ENCODE measurements at regions not wholly inside any gene's neighbourhood (a gene's known extent, or its start where the extent isn't known, plus 50 kb on each side); places are given as distances from the start of the nearest gene placed in this dataset.

DNA sequence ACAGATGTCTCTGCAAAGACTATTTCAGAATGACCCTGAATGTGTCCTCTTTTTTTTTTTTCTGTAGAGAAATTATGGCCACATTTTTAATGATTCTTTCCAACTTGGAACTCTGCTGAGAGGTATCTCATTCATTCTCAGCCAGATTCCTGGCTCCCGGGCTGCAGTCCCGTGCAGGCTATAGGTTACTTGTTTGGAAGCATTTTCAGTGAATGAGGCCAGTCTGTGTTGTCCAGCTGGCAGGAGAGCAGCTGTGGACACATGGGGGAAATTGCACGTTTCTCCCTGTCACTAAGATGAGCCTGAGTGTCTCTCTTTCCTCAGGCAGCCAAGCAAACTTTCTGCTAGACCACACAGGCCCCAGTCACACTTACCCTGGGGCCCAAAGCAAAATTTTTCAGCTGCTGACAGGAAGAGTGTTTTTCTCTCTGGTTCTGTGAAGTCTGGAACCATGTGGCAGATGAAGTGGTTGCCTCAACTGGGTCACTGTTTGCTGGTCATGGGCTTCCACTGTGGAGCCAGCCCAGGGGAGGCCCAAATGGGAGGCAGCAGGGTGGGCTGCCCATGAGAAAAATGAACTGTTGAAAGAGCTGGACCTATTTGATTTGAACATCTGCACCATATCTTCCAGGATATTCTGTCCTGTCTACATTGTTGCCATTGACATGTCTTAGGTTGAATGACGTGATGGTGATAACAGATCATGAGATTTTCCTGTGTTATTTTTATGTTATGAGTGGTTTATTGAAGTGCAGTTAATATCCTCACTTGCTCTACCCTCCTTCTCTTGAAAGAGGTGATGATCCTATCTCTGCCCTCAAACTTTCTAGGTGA, 431.2 kb downstream of the LPIN1 start:
- no peak for FAIRE-seq

DNA sequence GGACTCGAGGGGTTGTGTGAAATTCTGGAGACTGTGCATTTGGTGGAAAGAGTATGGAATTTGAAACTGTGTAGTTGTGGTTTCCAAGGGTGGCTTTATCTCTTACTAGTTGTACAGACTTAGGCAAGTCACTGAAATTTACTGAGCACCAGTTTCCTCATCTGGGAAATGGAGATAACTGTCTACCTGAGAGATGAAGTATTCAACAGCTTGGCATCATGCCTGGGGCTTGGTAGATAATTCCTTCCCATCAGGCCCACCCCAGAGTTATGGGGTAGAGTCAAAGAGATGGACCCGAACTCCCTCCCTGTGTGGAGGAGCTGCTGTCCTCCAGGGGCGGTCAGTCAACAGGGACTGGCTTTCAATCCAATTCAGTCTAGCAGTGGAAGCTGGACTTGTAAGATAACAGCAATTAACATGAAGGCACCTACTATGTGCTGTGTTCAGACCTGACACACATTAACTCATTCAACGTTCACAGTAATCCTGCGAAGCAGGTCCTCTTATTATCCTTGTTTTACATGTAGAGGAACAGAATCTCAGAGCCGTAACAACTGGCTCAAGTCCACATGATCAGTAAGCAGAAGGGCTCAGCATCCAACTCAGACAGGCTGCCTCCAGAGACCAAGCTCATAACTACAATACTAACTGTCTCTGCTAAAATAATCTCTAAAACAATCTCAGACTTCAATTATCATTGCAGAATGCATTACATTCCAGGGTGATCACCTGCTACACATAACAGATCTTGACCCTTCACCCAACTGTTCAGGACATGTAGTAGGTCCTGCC, 432.1 kb downstream of the LPIN1 start:
- no peak for FAIRE-seq

DNA sequence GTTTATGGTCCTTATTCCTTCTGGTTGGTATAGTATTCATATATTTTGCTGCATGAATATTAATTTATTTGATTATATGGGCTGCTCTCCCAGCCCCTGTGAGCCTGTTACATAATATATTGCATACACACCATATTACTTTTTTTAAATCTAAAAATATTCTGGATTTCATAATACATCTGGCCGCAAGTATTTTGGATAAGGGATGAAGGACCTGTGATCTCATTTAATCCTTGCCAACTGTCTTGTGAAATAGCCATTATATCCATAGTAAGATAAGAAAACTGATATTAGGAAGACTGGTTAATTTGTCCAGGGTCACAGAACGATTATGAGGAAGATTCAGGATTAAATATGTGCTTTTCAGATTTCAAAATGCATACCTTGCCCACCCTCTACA, 433.6 kb downstream of the LPIN1 start:
- no peak for FAIRE-seq

DNA sequence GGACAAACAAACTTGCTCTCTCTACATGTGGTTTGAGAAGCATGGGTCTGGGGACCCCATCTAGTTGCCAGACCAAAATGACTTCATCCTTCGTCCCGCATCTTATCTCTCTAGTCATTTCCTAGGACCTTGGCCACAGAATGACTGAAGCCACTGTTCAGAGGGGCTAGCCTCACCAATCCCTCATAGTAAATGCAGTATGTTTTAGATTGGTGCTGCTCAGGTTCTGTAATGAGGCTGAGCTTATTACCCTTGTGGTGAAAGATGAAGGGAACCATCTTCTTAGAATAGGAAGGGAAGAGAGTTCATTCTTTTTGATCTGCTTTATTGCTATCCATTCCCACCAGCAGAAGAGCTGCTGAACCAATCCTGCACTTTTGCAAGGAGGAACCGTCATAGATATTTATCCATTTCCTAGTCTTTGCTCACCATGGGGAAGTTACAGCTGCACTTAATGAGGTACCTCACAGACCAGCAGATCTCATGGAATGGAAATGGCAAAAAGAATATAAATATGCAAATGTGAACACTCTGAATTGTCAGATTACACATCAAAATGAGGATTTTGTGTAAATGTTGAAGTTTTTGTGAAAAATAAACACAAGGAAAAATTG, 436.7 kb downstream of the LPIN1 start:
- FAIRE-seq: no peak

DNA sequence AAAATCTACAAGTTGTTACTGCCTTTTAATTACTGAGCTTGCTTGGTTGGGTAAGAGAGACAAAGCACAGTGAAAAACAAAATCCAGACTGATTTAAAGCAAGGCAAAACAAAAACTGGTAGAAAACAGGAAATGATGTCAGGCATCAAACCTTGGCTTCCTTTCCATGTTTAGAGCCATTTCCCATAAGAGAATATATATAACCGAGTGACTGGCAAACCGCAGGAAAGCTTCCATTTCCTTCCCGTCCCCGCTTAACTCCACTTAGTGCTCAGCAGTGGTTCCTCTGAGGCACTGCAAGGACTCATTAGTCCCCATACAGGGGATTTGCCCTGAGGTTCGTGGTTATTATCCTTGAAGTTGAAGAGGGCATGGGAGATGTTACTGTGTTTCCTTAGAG, 446.3 kb downstream of the LPIN1 start:
- FAIRE-seq: no peak

DNA sequence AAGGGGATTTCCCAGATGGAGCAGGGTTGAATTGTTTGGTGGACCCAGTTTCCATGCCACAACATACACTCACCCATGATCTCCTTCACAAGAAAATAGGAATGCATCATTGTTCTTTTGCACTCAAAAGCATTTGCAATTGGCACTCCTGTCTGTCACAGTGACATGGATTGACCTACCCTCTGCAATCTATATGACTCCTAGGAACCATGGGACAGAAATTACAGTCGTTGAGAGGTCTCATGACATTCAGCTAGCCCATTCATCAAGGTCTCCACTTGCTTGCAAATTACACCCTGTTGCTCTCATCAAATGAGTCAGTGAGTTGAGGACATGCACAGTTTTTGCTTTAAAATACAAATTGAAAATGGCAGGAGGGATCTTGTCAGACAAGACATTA, 448.5 kb downstream of the LPIN1 start:
- FAIRE-seq: no peak

DNA sequence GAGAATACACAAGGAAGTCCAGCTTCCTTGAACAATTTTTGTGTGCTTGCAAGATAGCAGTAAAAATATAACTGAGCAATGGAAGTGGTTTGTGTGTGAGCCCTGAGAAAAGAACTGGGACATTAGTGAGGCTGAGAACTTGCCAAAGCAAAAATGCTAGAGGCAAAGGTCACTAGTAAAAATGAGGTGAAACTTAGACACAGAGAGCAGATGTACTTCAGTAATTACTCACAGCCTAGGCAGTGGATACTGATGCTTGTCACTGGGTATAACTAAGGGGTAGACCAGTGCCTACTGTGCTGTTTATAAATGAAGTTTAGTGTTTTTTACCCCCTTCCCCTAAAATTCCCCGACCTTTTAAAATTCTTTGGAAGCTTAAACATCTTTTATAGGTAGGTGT, 450.1 kb downstream of the LPIN1 start:
- no peak for FAIRE-seq

DNA sequence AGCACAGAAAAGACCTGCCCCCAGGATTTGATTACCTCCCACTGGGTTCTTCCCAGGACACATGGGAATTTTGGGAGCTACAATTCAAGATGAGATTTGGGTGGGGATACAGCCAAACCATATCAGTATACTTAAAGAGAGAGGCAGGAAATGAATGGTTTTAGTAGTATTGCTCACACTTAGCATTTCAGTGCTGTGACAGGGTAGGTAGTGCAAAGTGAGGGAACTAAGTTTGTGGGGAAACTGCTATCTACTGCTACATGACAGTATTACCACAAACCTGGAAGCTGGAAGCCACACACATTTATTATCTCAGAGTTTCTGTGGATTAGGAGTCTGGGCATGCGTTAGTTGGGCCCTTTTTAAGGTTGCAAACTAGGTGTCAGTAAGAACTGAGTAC, 450.7 kb downstream of the LPIN1 start:
- no peak for FAIRE-seq

DNA sequence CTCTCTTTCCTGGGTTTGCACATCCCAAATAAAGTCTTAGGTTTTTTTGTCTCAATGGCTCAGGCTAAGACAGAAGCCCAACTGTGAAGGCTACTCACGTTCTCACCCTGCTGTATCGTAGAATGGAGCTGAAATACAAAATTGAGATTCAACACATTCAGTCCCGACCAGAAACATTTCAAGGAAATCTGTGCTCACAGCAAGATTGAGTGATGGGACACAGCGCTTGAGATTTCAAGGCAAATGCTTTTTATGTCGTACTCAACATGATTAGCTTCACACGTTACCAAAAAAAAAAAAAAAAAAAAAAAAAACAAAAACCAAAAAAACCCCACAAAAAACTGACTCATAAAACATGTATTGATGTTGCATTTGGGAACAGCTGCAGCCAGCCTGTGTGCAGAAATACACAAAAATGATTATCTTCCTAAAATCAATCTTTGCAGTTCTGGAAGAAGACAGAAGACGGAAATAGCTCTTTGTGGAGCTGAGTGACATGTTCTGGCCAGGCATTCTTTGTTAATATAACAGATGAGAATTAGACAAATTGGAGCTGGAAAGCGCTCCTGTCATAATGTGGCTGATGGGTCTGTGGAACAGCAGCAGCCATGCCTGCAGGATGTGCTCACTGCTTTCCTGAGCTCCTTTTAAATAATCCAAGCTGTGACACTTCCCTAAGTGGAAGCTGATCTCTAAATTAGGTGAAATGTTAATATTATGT, 453.2 kb downstream of the LPIN1 start:
- FAIRE-seq: no peak

DNA sequence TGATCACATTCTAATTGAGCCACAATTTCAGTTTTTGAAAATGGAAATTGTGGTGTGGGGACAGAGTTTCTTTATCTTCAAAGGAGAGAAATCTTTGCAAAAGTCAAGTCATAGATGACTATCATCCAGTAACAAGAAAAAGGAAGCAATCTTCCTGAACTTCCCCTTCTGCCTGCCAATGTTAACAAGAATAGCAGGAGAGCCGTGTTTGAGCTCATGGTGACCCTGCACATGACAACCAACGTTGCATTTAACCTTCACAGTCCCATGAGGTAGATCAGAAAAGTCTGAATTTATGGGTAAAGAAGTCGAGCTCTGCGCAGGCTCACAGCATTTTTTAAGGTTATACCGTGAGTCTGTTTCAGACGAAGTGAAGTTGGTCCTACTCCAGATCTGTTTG, 454.9 kb downstream of the LPIN1 start:
- no peak for FAIRE-seq

DNA sequence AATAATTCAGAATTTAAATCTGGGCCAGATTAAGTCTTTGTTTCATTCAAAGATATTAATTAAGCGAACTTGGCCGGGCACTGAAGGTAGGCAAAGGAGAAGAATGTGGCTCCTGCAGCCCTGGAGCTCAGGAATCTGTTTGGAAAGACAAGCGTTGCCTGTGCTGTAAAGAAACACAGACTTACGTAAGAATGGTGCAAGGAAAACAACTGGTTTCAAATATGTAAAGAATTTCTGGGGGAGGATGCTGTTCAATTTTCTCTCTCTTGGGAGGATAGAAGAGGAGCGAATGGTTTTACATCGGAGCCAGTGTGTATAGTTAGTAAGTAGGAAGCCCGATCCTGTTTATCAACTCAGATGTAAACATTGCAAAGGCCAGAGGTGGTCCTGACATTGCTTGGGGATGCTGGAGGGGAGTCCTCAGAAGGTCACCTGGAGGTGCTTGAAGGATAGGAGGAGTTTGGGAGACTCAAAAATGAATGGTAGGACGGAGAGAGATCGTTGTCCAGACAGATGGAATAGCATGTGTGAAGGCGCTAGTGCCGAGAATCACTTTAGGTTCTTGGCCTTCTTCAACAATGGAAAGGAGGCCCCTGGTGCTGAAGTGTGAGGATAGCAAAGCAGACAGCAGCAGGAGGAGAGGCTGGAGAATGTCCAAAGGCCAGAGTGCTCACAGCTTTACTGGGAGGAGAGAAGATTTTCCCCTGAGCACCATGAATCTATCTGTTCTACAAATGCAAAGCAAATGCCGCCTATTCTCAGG, 456.1 kb downstream of the LPIN1 start:
- FAIRE-seq: no peak

DNA sequence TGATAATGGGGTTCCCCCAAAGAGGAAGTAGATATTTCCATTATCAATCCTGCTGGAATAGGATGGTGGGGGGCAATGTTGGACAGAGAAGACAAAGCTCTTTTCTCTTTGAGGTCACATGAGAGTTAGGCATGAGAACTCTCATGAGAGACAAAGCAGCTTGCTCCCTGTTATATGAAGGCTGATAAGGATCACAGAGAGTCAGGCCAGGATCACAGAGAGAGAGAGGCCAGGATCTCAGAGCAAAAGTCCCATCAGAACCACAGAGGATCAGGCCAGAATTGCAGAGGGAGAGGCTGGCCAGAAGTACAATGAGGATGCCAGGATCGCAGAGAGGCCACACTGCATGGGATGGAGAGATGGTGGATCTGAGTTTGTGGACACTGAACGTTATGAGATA, 457.1 kb downstream of the LPIN1 start:
- FAIRE-seq: no peak

DNA sequence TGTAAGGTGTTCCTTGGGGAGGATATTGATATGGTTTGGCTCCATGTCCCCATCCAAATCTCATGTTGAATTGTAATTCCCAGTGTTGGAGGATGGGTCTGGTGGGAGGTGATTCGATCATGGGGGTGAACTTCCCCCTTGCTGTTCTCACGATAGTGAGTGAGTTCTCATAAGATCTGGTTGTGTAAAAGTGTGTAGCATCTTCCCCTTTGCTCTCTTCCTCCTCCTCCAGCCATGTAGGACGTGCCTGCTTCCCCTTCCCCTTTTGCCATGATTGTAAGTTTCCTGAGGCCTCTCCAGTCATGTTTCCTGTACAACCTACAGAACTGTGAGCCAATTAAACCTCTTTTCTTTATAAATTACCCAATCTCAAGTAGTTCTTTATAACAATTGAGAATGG, 458.7 kb downstream of the LPIN1 start:
- no peak for FAIRE-seq

DNA sequence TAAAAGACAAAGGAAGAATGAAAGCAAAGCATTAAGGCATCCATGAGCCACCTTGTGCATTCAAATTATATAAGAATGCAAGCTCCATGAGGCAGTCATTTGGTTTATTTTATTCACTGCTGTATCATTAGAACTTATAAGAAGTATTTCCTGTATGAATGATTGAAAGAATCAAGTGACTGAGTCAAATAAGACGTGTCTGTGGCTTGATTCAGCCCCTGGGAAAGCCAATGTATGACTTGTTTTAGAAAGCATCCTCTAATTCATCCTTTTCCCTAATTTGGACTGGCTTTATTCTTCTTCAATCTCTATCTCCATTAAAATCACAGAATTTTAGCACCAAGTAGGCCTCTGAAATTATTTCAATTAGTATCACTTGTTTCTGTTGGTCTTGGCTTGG, 461.1 kb downstream of the LPIN1 start:
- FAIRE-seq: no peak

DNA sequence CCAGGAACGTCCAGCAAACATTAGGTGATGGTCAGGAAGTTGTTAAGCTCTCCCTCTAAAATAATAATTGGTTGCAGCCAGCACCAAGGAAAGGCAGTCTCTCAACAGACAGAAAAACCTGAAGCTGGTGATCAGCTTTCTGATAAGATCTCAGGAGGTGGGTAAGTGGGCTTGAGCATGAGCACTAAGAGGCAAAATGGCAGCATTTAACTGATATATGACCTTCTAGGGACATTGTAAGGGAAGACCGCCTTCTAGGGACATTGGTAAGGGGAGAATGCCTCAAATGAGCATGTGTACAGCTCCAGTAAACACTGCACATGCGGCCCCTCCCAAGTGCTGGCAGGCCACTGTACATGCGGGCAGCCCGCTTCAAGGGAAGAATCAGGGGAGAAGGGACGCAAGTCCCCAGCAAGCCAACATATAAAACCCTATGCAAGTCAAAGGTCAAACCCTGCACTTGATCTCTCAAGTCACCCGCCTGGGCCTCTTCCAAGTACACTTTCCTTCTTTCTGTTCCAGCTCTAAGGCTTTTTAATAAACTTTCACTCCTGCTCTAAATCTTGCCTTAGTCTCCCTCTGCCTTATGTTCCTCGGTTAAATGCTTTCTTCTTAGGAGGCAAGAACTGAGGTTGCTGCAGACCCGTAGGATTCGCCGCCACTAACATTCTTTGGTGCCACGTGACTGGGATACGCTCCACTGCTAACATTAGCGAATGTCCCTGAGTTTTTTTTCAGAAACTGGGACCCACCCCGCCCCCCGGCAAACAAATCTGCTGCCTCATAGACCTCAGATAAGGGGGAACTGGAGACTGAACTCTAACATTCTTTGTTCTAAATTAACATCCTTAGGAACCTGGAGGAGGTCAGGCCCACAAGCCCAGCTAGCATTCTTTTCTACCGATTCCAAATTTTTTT, 463.8 kb downstream of the LPIN1 start:
- FAIRE-seq: no peak

DNA sequence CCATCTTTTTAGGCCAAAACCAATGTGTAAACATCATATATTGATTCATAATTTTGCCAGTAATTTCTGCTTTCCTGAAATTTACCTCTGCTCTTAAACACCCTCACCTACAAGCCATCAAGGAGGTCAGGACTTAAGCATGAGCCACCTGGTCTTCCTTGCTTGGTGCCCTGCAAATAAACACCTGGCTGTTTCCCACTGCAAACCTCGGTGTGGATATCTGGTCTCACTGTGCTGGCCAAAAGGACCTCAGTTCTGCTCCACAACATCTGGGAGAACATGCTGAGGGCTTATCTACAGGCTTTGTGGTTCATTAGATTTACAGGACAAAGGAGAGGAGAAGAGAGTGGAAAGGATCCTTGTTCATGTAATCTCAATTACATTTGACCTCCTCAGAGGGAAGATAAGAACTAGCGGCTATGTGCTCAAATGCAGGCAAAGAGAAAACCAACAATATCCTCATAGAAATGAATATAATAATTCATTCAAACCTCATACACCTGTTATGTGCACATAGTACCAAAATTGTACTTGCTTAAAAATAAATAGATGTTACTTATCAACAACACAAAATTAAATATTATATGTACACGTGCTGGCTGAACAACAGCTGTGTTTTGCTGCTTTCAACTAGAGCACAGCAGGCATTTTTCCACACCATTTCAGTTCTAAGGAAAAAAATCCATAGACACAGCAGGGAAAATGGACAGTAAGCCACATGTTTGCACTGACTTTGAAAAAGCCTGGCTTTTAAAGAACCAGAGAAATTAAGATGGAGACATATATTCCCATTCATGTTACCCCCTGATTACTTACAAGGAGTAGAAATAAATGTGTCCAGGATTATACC, 465.1 kb downstream of the LPIN1 start:
- no peak for FAIRE-seq

DNA sequence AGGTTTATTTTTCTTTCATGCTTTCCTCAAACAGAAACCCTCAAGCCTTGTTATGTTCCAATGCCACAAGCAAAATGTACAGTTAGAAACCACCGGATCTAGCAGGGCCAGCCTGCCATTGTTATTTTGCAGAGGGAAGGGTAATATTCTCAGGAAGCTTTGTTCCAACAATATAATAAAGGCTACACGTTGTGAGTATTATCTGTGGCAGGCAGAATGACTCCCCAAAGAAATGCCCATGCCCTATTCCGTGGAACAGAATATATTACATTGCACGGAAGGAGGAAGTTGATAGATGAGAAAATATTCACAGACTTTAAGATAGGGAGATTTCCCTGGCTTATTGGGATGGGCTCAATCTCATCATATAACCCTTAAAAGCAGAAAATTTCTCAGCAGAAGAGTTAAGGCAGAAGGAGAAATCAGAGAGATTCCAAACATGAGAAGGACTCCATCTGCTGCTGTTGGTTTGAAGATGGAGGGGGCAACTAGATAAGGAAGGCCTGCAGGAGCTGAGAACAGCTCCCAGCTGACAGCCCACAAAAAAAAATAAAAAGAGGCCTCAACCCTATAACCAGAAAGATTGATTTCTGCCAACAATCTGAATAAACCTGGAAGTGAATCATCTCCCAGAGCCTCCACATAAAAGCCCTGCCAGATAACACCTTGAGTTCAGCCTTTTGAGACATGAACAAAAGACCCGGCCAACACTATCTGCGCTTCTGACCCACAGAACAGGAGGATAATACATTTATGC, 466.6 kb downstream of the LPIN1 start:
- FAIRE-seq: no peak

DNA sequence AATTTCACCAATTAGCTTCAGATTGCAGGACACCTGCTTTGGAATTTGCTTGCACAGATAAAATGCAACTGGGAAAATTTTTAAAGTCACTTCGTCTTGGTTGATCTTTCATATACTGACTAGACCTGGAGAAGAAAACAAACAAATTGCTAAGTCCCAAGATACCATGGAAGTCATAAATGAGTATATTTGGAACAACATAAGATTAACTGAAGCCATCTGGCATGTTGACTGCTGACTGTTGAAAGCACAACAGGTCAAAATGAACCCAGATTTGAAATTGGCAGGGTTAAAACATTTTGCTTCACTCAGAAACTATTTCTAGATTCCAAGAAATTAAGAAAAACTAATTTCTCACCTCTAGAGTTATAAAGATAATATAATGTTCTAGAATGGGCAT, 470.7 kb downstream of the LPIN1 start:
- FAIRE-seq: no peak

DNA sequence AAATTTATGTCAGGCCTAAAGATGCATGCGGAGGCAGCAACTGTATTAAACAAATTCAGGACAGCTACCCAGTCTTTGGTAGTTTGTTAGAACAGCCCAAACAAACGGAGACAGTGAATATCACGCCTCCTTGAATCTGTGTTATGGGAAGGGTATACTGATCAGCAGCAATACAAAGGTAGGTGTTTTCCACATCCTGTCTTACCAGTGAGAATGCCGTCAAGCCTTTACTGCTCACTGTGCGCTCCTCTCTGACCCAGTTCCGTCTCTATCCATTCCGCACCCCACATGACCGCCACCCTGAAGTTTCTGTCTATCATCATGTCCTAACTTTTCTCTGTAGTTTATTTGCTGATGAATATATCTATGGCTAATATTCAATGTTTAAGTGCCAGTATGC, 473.3 kb downstream of the LPIN1 start:
- no peak for FAIRE-seq

DNA sequence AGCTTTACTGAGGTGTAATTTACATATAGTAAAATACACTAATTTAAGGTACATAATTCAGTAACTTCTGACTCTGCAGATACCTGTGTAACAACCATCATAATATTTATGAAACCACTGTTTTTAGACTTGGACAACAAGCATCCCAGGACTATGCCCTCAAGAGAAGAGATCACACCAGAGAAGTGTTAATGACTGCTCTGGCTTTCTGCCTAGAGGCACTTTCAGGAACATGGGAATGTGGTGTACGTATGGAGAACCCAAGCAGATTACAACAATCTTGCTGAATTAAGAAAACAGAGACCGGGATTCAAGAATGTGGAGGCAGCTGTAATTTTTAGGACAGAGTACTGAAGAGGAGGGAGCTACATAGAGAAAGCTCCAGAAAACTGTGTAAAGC, 475.2 kb downstream of the LPIN1 start:
- FAIRE-seq: no peak
